Activated CD8-positive, alpha-beta memory T cell treated with anti-CD3 and anti-CD28 coated beads, Interleukin-2, amount 50 U/mL, for 4 hours (primary cell): ENCODE measurements at regions not wholly inside any gene's neighbourhood (a gene's known extent, or its start where the extent isn't known, plus 50 kb on each side); places are given as distances from the start of the nearest gene placed in this dataset.
A peak's percentile ranks its signal among the peaks of the same experiment; 100 is the strongest.
"Not testable (repeated sequence)": the region's sequence is repeated elsewhere in the genome, so short reads cannot be mapped to it uniquely, and the experiment has no call there.

Experiments used
- DNase-seq: peaks from one replicate; pipeline ENCODE4 v3.0.0-alpha.2; 2020

DNA sequence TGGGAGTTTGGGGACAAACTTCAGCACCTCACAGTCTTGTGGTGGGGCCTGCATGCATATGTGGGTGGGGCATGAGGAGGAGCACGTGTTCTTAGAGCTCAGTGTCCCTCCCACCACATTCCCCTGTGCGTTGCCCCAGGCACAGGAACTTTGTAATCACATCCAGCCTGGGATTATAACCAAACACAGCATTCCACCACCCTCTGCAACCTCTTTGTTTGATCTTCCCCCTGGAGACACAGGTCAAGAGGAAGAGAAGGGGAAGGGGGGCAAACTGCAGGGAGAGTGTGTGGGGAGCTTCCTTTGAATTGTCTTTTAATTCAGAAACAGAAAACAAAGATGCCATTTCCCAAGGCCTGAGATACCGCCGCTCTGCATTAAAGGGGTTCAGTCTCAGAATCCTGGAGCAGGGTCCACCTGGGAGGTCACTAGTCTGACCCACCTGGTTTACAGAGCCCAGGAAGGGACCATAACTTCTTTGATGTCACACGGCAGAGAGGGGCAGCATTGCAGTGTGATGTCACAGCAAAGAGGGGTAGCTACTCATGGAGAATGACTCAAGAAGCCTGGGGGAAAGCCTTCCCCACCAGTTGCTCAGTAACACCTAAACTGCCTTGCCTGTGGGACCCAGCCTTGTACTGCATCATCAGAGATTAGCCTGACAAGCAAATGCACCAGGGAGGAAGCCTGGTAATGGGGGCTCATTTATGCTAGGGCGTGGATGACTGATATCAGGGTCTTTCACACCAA lies 106.3 kb upstream of the RNU6-1 start:
- no peak for DNase-seq

GRCh38 chr15:67946701-67947100 lies 106.9 kb upstream of the RNU6-1 start:
- DNase-seq, result no peak

DNA sequence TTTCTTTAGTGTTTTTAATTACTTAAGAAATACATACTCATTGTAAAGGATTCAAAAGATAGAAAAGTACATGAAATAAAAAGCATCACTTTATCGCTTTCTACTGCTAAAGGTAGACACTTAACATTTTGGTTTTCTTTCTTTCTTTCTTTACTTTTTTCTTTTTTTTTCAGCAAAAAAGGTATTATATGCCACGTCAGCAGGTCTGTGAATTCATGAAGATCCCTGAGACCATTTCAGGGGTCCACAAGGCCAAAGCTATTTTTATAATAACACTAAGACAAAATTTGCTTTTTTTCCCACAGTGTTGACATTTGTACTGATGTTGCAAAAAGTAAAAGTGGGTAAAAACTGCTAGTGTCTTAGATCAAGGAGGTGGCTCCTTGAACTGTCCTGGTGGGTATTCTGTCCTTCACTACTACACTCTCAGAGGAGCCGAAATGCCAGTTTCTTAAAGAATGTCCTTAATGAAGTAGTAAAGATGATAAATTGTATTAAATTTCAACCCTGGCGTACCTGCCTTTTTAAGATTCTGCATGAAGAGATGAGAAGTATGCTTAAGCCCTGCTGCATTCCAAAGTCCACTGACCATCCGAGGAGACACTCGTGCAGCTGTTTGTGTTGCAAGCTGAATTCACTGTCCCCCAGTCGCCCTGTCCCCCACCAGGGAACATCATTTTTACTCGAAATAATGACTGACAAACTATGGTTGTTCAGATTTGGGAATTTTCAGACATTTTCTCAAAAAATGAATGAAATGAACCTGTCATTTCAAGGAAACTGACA lies 106.7 kb upstream of the PIAS1 start:
- no peak for DNase-seq

DNA sequence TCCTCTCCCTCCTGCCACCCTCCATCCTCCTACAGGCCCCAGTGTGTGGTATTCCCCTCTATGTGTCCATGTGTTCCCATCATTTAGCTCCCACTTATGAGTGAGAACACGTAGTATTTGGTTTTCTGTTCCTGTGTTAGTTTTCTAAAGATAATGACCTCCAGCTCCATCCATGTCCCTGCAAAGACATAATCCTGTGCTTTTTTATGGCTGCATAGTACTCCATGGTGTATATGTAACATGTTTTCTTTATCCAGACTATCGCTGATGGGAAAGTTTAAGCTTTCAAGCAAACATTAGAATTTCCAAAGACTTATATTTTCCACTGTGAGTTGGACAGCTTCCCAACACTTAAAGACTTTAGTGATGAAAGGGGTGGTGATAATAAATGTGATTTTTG lies 105.9 kb upstream of the PIAS1 start:
- no peak for DNase-seq

DNA sequence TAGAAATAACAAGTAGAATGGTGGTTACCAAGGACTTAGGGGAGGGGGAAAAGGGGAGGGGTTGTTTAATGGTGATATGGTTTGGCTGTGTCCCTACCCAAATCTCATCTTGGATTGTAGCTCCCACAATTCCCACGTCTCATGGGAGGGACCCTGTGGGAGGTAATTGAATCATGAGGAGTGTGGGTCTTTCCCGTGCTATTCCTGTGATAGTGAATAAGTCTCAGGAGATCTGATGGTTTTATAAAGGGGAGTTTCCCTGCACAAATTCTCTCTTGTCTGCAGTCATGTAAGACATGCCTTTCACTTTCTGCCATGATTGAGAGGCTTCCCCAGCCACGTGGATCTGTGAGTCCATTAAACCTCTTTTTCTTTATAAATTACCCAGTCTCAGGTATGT lies 102.9 kb upstream of the PIAS1 start:
- DNase-seq, result not testable (repeated sequence)

GRCh38 chr15:67953299-67953698 lies 100.8 kb upstream of the PIAS1 start:
- DNase-seq, result no peak

- DNase-seq, result no peak
Observed at GRCh38 chr15:67955252-67955651, 98.9 kb upstream of the PIAS1 start.

GRCh38 chr15:67957435-67958132 lies 96.5 kb upstream of the PIAS1 start:
- no peak for DNase-seq

GRCh38 chr15:67967871-67968431 lies 86.2 kb upstream of the PIAS1 start:
- DNase-seq, result peak; percentile 23

- DNase-seq, result no peak
Observed at GRCh38 chr15:67968564-67968963, 85.6 kb upstream of the PIAS1 start.

DNA sequence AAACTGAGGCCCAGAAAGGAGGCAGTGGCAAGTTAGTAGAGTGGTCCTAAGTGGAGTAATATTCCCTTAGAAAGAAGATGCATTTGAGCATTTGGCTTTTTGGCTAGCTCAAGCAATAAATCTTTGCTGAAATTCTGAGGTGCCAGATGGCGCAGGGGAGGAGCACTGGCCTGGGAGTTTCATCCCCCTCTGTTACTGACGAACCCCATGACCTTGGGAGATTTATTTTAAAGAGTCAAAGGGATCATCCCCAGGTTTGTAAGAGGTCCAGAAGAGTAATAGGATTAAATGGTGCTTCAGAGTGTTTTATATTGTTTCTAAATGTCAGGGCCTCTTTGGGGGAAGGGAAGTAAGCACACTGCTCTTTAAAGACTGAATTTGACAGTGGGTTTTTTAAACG lies 85.1 kb upstream of the PIAS1 start:
- DNase-seq, result no peak

DNA sequence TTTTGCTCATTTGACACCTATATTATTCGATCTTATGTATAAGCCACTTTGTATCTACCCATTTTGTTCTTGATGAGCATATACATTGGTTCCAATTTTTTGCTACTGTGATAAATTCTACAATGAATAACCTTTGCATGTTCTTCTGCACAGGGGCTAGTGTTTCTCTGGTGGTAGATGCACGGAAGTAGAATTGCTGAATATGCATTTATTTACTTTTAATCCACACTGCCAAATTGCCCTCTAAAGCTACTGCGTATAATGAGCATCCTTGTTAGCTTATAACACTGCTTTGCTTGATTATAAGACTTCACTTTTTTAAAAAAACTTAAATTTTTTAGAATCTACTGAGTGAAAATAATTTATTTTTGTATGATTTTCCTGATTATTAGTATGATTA lies 84.2 kb upstream of the PIAS1 start:
- no peak for DNase-seq

GRCh38 chr15:67972377-67972776 lies 81.7 kb upstream of the PIAS1 start:
- DNase-seq, result no peak

DNA sequence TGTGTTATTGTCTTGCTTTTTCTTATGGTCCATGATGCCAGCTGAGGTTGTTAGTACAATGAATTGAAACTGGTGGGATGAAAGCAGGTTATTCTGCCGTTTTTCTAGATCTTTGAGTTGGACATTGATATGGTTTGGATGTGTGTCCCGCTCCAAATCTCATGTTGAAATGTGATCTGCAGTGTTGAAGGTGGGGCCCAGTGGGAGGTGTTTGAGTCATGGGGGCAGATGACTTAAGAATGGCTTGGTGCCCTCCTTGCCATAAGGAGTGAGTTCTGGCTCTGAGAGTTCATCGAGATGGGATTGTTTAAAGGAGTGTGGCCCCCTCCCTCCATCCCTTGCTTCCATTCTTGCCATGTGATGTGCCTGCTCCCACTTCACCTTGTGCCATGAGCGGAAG lies 80.3 kb upstream of the PIAS1 start:
- no peak for DNase-seq

DNA sequence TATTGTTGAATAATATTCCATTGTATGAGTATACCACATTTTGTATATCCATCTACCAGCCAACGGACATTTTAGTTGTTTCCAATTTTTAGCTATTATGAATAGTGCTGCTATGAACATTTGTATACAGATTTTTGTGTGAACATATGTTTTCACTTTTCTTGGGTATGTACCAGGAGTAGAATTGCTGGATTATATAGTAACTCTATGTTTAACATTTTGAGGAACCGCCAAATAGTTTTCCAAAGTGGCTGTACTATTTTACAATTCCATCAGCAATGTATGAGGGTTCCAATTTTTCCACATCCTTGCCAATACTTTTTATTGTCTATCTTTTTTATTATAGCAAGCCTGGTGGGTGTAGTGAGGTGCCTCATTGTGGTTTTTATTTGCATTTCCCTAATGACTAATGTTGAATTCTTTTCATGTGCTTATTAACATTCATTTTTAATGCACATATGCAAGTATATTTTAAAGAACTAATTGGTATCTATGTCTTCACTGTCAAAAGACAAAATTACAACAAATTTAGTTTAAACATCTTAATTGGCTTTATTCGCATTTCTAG lies 77.5 kb upstream of the PIAS1 start:
- no peak for DNase-seq

DNA sequence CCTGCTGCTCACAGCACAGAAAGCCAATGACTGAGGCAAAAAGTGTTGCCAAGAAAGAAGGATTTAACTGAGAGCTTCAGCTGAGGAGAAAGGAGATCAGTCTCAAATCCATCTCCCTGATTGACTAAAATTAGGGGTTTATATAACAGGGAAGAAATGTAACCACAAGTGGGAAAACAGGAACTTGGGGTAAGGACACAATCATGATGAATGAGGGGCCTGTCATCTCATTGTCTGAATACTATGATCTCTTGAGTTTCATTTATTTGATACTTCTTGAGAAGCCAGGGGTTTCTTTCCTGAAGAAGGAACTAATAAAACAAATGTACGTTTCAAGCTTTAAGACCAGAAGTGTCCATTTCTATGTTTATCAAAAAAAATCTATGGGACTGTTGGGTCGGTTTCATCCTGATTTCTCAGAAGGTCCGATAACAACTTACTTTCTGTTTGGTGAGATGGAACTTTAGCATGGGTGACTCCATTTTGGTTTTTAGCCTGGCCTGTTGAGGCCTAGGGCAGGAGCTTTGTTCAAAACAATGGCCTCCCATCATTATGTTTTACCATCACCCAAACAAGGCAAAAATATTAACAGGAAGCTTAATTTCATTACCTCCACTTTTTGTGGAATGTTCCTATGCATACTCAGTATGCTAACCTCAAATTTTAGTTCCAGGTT lies 76.6 kb upstream of the PIAS1 start:
- DNase-seq, result no peak

- no peak for DNase-seq
Observed at GRCh38 chr15:67979281-67979680, 74.8 kb upstream of the PIAS1 start.

- DNase-seq, result no peak
Observed at GRCh38 chr15:67980171-67980570, 73.9 kb upstream of the PIAS1 start.

- no peak for DNase-seq
Observed at GRCh38 chr15:67980773-67981685, 73.1 kb upstream of the PIAS1 start.

- DNase-seq, result no peak
Observed at GRCh38 chr15:67981848-67982247, 72.3 kb upstream of the PIAS1 start.

DNA sequence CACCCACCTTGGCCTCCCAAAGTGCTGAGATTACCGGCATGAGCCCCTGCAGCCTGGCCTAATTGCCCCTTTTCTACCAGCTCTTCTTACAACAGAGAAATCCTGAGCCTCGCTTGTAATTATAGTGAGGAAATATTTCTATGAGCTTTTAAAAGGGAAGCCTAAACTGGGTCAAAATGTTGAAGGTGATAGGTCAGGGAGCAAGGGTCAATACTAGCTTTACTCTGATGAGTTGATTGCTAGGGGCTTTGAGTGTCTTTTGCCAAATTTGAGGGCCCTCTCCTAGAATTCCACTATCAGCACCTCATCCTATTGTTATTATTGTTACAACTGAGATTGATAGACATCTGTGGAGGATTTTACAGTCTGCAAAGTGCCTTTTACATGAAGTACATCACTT lies 62.4 kb upstream of the PIAS1 start:
- DNase-seq, result no peak

- no peak for DNase-seq
Observed at GRCh38 chr15:67992411-67992810, 61.7 kb upstream of the PIAS1 start.
